ENCODE measurements at regions not wholly inside any gene's neighbourhood (a gene's known extent, or its start where the extent isn't known, plus 50 kb on each side); places are given as distances from the start of the nearest gene placed in this dataset.

DNA sequence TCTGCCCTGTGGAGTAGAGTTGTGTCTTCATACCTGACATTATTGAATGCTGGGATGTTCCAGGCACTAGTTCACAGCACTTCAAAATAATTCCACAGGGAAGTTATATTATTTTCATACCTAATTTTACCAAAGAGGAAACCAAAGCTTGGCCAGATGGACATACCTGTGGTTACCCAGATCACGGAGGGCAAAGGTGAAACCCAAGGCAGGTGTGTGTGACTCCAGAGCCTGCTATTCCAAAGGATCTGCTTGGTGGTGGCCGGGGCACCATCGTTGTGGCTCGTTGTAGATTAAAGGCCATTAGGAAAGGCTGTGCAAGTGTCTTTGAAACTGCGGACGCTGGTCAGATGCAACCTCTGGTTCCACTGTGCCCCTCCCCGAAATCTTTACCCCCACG, 108.6 kb downstream of the ZBTB18 start:
- CTCF ChIA-PET, result interaction anchor here (1.3 kb wide), 1 partner anchor 22 kb away, joined by 4 read pairs; no protein-coding TSS in a partner anchor
- H3K9me3 ChIP-seq (replicated peaks; ENCODE audit: control insufficient read depth, insufficient read depth, low read length), result no peaks in the 10 kb centered on the region
- intact Hi-C loops (cut with micrococcal nuclease; ENCODE audit: unreplicated experiment), result no loop called here
- H3K4me1 ChIP-seq (ENCODE audit: control insufficient read depth, insufficient read depth, low read length), result no peaks in the 10 kb centered on the region
- no peak overlapping the region for H3K27ac ChIP-seq (ENCODE audit: control insufficient read depth, insufficient read depth)
- no peak overlapping the region for H3K4me3 ChIP-seq
- no peaks in the 10 kb centered on the region for H3K79me2 ChIP-seq (ENCODE audit: control insufficient read depth, insufficient read depth, low read length)
- H3K4me2 ChIP-seq (ENCODE audit: control insufficient read depth, insufficient read depth), result no peak overlapping the region
- DNase-seq (ENCODE audit: low read depth, low spot score) (no peak), FAIRE-seq (no peak), ATAC-seq (no peak)
- BruUV-seq (replicated peaks), result no TSS peak
- H3K27me3 ChIP-seq (replicated peaks in 1 of 2; ENCODE audit: control insufficient read depth in 2 of 2, insufficient read depth in 2 of 2, low read length in 1 of 2), result no peaks in the 10 kb centered on the region; a peak in 2 of 4 replicates
- POLR2A ChIA-PET, result no interaction called here
- in situ Hi-C loops (cut with MboI), result no loop called here
- H4K20me1 ChIP-seq (ENCODE audit: control insufficient read depth, insufficient read depth), result no peaks in the 10 kb centered on the region
- SMC1A ChIA-PET (ENCODE audit: uncharacterized antibody, unreplicated experiment), result no interaction called here
- RAD21 ChIA-PET (ENCODE audit: unreplicated experiment), result no interaction called here
- no peak overlapping the region for H2AFZ ChIP-seq (ENCODE audit: control insufficient read depth, low read depth, low read length)
- WGBS (ENCODE audit: insufficient coverage, insufficient replicate concordance, low lambda C conversion rate, missing lambda C conversion rate), result 16% methylated on average over 8 of the region's 8 CpGs
- TF ChIP-seq SP1 (IDR thresholded peaks at IDR 0.05; ENCODE audit: low read depth, low read length) (no peak), TCF7 (IDR thresholded peaks at IDR 0.05; ENCODE audit: borderline replicate concordance) (no peak), ZNF24 (IDR thresholded peaks at IDR 0.05) (no peak), MYB (IDR thresholded peaks at IDR 0.05; ENCODE audit: borderline replicate concordance, low read depth, low read length) (no peak), TCF12 (IDR thresholded peaks at IDR 0.05; ENCODE audit: low read depth, low read length) (no peak)
- H3K9ac ChIP-seq (ENCODE audit: control insufficient read depth, insufficient read depth, low read length), result no peak overlapping the region
- no peaks in the 10 kb centered on the region for H3K36me3 ChIP-seq (ENCODE audit: control insufficient read depth in 2 of 2, insufficient read depth in 2 of 2, low read length in 1 of 2)

DNA sequence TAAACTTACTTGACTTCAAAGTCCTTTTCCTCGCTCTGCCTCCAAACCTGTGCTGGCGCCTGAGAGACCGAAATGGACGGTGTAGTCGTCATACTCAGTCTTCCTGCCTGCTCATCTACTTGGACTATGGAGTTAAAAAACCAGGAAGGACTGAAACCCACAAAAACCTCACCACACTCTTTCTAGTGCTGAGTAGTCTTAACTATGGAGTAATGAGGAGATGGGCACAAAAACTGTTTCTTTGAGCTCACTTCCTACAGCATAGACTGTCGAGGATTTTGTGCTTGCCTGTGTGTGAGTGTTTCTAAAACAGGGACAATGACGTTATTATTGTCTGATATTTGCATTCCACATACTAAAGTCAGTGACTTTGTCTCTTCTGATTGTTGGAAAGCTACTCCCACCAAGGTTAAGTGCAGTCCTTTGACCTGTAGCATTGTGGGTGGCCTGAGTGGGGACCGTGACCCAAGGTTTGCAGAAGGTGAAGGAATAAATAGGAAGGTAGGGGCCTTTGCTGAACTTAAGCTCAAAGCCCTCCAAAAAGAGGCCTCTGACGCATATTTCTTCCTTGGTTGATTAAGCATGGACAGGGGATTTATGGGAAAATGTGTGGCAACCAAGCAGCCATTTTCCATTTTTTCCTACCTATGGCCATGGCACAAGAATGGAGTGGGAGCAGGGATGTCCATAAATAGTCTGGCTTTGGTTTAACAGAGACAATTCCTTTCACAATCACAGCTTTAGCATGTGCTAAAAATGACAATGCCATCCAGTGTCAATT, 109.6 kb downstream of the ZBTB18 start:
- H4K20me1 ChIP-seq (ENCODE audit: control insufficient read depth, insufficient read depth), result no peaks in the 10 kb centered on the region
- no peak overlapping the region for H3K27ac ChIP-seq (ENCODE audit: control insufficient read depth, insufficient read depth)
- in situ Hi-C loops (cut with MboI) (no loop called here), intact Hi-C loops (cut with micrococcal nuclease; ENCODE audit: unreplicated experiment) (no loop called here)
- POLR2A ChIA-PET, result no interaction called here
- no peaks in the 10 kb centered on the region for H3K9me3 ChIP-seq (replicated peaks; ENCODE audit: control insufficient read depth, insufficient read depth, low read length)
- TF ChIP-seq KLF5 (IDR thresholded peaks at IDR 0.05; ENCODE audit: partially characterized antibody) (no peak), SMAD5 (IDR thresholded peaks at IDR 0.05; ENCODE audit: low read depth) (no peak)
- no TSS peak for BruUV-seq (replicated peaks)
- no peak overlapping the region for H3K4me2 ChIP-seq (ENCODE audit: control insufficient read depth, insufficient read depth)
- H3K36me3 ChIP-seq (ENCODE audit: control insufficient read depth in 2 of 2, insufficient read depth in 2 of 2, low read length in 1 of 2), result no peaks in the 10 kb centered on the region
- FAIRE-seq (no peak), DNase-seq (ENCODE audit: low read depth, low spot score) (no peak), ATAC-seq (no peak)
- H3K9ac ChIP-seq (ENCODE audit: control insufficient read depth, insufficient read depth, low read length), result no peak overlapping the region
- SMC1A ChIA-PET (ENCODE audit: uncharacterized antibody, unreplicated experiment), result no interaction called here
- CTCF ChIA-PET, result interaction anchor here (1.3 kb wide), 1 partner anchor 23 kb away, joined by 4 read pairs; no protein-coding TSS in a partner anchor
- RAD21 ChIA-PET (ENCODE audit: unreplicated experiment), result no interaction called here
- no peak overlapping the region for H2AFZ ChIP-seq (ENCODE audit: control insufficient read depth, low read depth, low read length)
- 39% methylated on average over 9 of the region's 9 CpGs for WGBS (ENCODE audit: insufficient coverage, insufficient replicate concordance, low lambda C conversion rate, missing lambda C conversion rate)
- no peaks in the 10 kb centered on the region for H3K4me1 ChIP-seq (ENCODE audit: control insufficient read depth, insufficient read depth, low read length)
- no peaks in the 10 kb centered on the region; a peak in 1 of 4 replicates for H3K27me3 ChIP-seq (replicated peaks in 1 of 2; ENCODE audit: control insufficient read depth in 2 of 2, insufficient read depth in 2 of 2, low read length in 1 of 2)
- no peak overlapping the region for H3K4me3 ChIP-seq
- H3K79me2 ChIP-seq (ENCODE audit: control insufficient read depth, insufficient read depth, low read length), result no peaks in the 10 kb centered on the region
